ENCODE measurements at regions not wholly inside any gene's neighbourhood (a gene's known extent, or its start where the extent isn't known, plus 50 kb on each side); places are given as distances from the start of the nearest gene placed in this dataset.

GRCh38 chr4:177660223-177660622 lies 218.0 kb upstream of the AGA start:
- no peaks in the 10 kb centered on the region for H3K36me3 ChIP-seq (ENCODE audit: control insufficient read depth, insufficient read depth, low read length)
- H3K4me3 ChIP-seq (ENCODE audit: low read length), result no peak overlapping the region
- no peaks in the 10 kb centered on the region for H3K4me1 ChIP-seq (ENCODE audit: control insufficient read depth, insufficient read depth, low read length)
- no peak overlapping the region for H3K9ac ChIP-seq (ENCODE audit: low read length)
- no peak overlapping the region for H3K27ac ChIP-seq (ENCODE audit: low read depth, low read length)
- no peaks in the 10 kb centered on the region for H3K27me3 ChIP-seq (ENCODE audit: control insufficient read depth, insufficient read depth, low read length)

- H3K36me3 ChIP-seq (ENCODE audit: control insufficient read depth, insufficient read depth, low read length), result no peaks in the 10 kb centered on the region
- no peak overlapping the region for H3K27ac ChIP-seq (ENCODE audit: low read depth, low read length)
- no peak overlapping the region for H3K4me3 ChIP-seq (ENCODE audit: low read length)
- no peak overlapping the region for H3K9ac ChIP-seq (ENCODE audit: low read length)
- no peaks in the 10 kb centered on the region for H3K27me3 ChIP-seq (ENCODE audit: control insufficient read depth, insufficient read depth, low read length)
- H3K4me1 ChIP-seq (ENCODE audit: control insufficient read depth, insufficient read depth, low read length), result no peaks in the 10 kb centered on the region
Observed at GRCh38 chr4:177667687-177668086, 225.4 kb upstream of the AGA start.

- H3K36me3 ChIP-seq (ENCODE audit: control insufficient read depth, insufficient read depth, low read length), result no peaks in the 10 kb centered on the region
- H3K27ac ChIP-seq (ENCODE audit: low read depth, low read length), result no peak overlapping the region
- H3K4me1 ChIP-seq (ENCODE audit: control insufficient read depth, insufficient read depth, low read length), result no peaks in the 10 kb centered on the region
- H3K4me3 ChIP-seq (ENCODE audit: low read length), result no peak overlapping the region
- H3K9ac ChIP-seq (ENCODE audit: low read length), result no peak overlapping the region
- no peaks in the 10 kb centered on the region for H3K27me3 ChIP-seq (ENCODE audit: control insufficient read depth, insufficient read depth, low read length)
Observed at GRCh38 chr4:177671387-177671786, 229.2 kb upstream of the AGA start.

GRCh38 chr4:177671845-177672244 lies 229.6 kb upstream of the AGA start:
- no peaks in the 10 kb centered on the region for H3K36me3 ChIP-seq (ENCODE audit: control insufficient read depth, insufficient read depth, low read length)
- no peaks in the 10 kb centered on the region for H3K27me3 ChIP-seq (ENCODE audit: control insufficient read depth, insufficient read depth, low read length)
- no peak overlapping the region for H3K4me3 ChIP-seq (ENCODE audit: low read length)
- no peaks in the 10 kb centered on the region for H3K4me1 ChIP-seq (ENCODE audit: control insufficient read depth, insufficient read depth, low read length)
- no peak overlapping the region for H3K27ac ChIP-seq (ENCODE audit: low read depth, low read length)
- no peak overlapping the region for H3K9ac ChIP-seq (ENCODE audit: low read length)

- Histone ChIP-seq H3K27ac (ENCODE audit: low read depth, low read length) (no peak overlapping the region), H3K36me3 (ENCODE audit: control insufficient read depth, insufficient read depth, low read length) (no peaks in the 10 kb centered on the region), H3K4me1 (ENCODE audit: control insufficient read depth, insufficient read depth, low read length) (no peaks in the 10 kb centered on the region), H3K9ac (ENCODE audit: low read length) (no peak overlapping the region), H3K27me3 (ENCODE audit: control insufficient read depth, insufficient read depth, low read length) (no peaks in the 10 kb centered on the region), H3K4me3 (ENCODE audit: low read length) (no peak overlapping the region)
Observed at GRCh38 chr4:177673985-177674489, 231.8 kb upstream of the AGA start.

GRCh38 chr4:177680308-177680707 lies 238.1 kb upstream of the AGA start:
- Histone ChIP-seq H3K9ac (ENCODE audit: low read length) (no peak overlapping the region), H3K27me3 (ENCODE audit: control insufficient read depth, insufficient read depth, low read length) (no peaks in the 10 kb centered on the region), H3K4me1 (ENCODE audit: control insufficient read depth, insufficient read depth, low read length) (no peaks in the 10 kb centered on the region), H3K36me3 (ENCODE audit: control insufficient read depth, insufficient read depth, low read length) (no peaks in the 10 kb centered on the region), H3K4me3 (ENCODE audit: low read length) (no peak overlapping the region), H3K27ac (ENCODE audit: low read depth, low read length) (no peak overlapping the region)

GRCh38 chr4:177681902-177682301 lies 239.7 kb upstream of the AGA start:
- Histone ChIP-seq H3K4me1 (ENCODE audit: control insufficient read depth, insufficient read depth, low read length) (no peaks in the 10 kb centered on the region), H3K36me3 (ENCODE audit: control insufficient read depth, insufficient read depth, low read length) (no peaks in the 10 kb centered on the region), H3K4me3 (ENCODE audit: low read length) (no peak overlapping the region), H3K27ac (ENCODE audit: low read depth, low read length) (no peak overlapping the region), H3K27me3 (ENCODE audit: control insufficient read depth, insufficient read depth, low read length) (no peaks in the 10 kb centered on the region), H3K9ac (ENCODE audit: low read length) (no peak overlapping the region)

GRCh38 chr4:177687117-177687516 lies 244.9 kb upstream of the AGA start:
- H3K27me3 ChIP-seq (ENCODE audit: control insufficient read depth, insufficient read depth, low read length), result no peaks in the 10 kb centered on the region

GRCh38 chr4:177692907-177693306 lies 250.7 kb upstream of the AGA start:
- no peaks in the 10 kb centered on the region for H3K27me3 ChIP-seq (ENCODE audit: control insufficient read depth, insufficient read depth, low read length)

More at GRCh38 chr4:177687117-177687516, 244.9 kb upstream of the AGA start:
- H3K9ac ChIP-seq (ENCODE audit: low read length), result no peak overlapping the region
- H3K36me3 ChIP-seq (ENCODE audit: control insufficient read depth, insufficient read depth, low read length), result no peaks in the 10 kb centered on the region
- H3K27ac ChIP-seq (ENCODE audit: low read depth, low read length), result no peak overlapping the region
- H3K4me3 ChIP-seq (ENCODE audit: low read length), result no peak overlapping the region
- H3K4me1 ChIP-seq (ENCODE audit: control insufficient read depth, insufficient read depth, low read length), result no peaks in the 10 kb centered on the region

GRCh38 chr4:177696438-177696966 lies 254.3 kb upstream of the AGA start:
- Histone ChIP-seq H3K27ac (ENCODE audit: low read depth, low read length) (no peak overlapping the region), H3K4me1 (ENCODE audit: control insufficient read depth, insufficient read depth, low read length) (no peaks in the 10 kb centered on the region), H3K4me3 (ENCODE audit: low read length) (no peak overlapping the region), H3K27me3 (ENCODE audit: control insufficient read depth, insufficient read depth, low read length) (no peaks in the 10 kb centered on the region), H3K9ac (ENCODE audit: low read length) (no peak overlapping the region), H3K36me3 (ENCODE audit: control insufficient read depth, insufficient read depth, low read length) (no peaks in the 10 kb centered on the region)

More at GRCh38 chr4:177692907-177693306, 250.7 kb upstream of the AGA start:
- Histone ChIP-seq H3K4me1 (ENCODE audit: control insufficient read depth, insufficient read depth, low read length) (no peaks in the 10 kb centered on the region), H3K27ac (ENCODE audit: low read depth, low read length) (no peak overlapping the region), H3K4me3 (ENCODE audit: low read length) (no peak overlapping the region), H3K9ac (ENCODE audit: low read length) (no peak overlapping the region), H3K36me3 (ENCODE audit: control insufficient read depth, insufficient read depth, low read length) (no peaks in the 10 kb centered on the region)

GRCh38 chr4:177699365-177700213 lies 257.4 kb upstream of the AGA start:
- Histone ChIP-seq H3K9ac (ENCODE audit: low read length) (no peak overlapping the region), H3K36me3 (ENCODE audit: control insufficient read depth, insufficient read depth, low read length) (no peaks in the 10 kb centered on the region), H3K4me3 (ENCODE audit: low read length) (no peak overlapping the region), H3K27ac (ENCODE audit: low read depth, low read length) (no peak overlapping the region), H3K27me3 (ENCODE audit: control insufficient read depth, insufficient read depth, low read length) (no peaks in the 10 kb centered on the region), H3K4me1 (ENCODE audit: control insufficient read depth, insufficient read depth, low read length) (no peaks in the 10 kb centered on the region)

GRCh38 chr4:177706916-177707315 lies 264.7 kb upstream of the AGA start:
- Histone ChIP-seq H3K4me1 (ENCODE audit: control insufficient read depth, insufficient read depth, low read length) (no peaks in the 10 kb centered on the region), H3K4me3 (ENCODE audit: low read length) (no peak overlapping the region), H3K9ac (ENCODE audit: low read length) (no peak overlapping the region), H3K27me3 (ENCODE audit: control insufficient read depth, insufficient read depth, low read length) (no peaks in the 10 kb centered on the region), H3K27ac (ENCODE audit: low read depth, low read length) (no peak overlapping the region), H3K36me3 (ENCODE audit: control insufficient read depth, insufficient read depth, low read length) (no peaks in the 10 kb centered on the region)

GRCh38 chr4:177713454-177713853 lies 271.2 kb upstream of the AGA start:
- H3K27ac ChIP-seq (ENCODE audit: low read depth, low read length), result no peak overlapping the region
- H3K4me3 ChIP-seq (ENCODE audit: low read length), result no peak overlapping the region
- H3K9ac ChIP-seq (ENCODE audit: low read length), result no peak overlapping the region
- H3K36me3 ChIP-seq (ENCODE audit: control insufficient read depth, insufficient read depth, low read length), result no peaks in the 10 kb centered on the region
- no peaks in the 10 kb centered on the region for H3K4me1 ChIP-seq (ENCODE audit: control insufficient read depth, insufficient read depth, low read length)
- no peaks in the 10 kb centered on the region for H3K27me3 ChIP-seq (ENCODE audit: control insufficient read depth, insufficient read depth, low read length)
